Cardiac fibroblast (primary cell): ENCODE measurements at regions not wholly inside any gene's neighbourhood (a gene's known extent, or its start where the extent isn't known, plus 50 kb on each side); places are given as distances from the start of the nearest gene placed in this dataset.

ENCODE experiments used
- DNase-seq, 2 donors: peaks; one replicate each; pipeline versions ENCODE4 v3.0.0 to v3.0.0-alpha.2; 2010; ENCODE audit warnings: low read depth in 2 of 2
- H3K4me3 ChIP-seq, 2 donors: replicated peaks in 1 of 2; 1 replicate in 1 of 2; 2 replicates in 1 of 2; pipeline ENCODE4 v1.5.1; 2011; ENCODE audit warnings: low read depth in 2 of 2, low read length in 2 of 2, mild to moderate bottlenecking in 2 of 2, moderate library complexity in 1 of 2
- TF ChIP-seq, protein P1 (sequence below): IDR thresholded peaks from one replicate; pipeline ENCODE4 v1.5.1; 2011; ENCODE audit warnings: low read depth, mild to moderate bottlenecking, low read length, inconsistent platforms

DNA sequence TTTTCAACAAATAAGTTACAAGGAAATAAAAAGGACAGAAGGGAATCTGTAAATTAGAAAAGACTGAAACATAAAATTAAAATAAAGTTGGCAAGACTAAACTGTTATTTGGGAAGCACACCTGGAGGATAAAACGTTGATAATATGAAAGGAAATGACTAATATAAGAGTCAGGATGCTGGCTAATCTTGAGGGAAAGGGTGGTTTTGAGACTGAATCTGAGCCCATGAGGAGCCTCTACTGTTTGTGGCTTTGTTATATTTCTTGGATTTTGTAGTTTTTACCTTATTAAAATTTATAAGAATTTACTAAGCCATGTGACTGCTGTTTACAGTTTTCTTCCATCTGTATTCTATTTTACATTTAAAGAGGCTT, 718.0 kb upstream of the SPRY2 start:
- DNase-seq, result peak in 1 of 2 donors; percentile 31
- TF ChIP-seq, protein P1, sequence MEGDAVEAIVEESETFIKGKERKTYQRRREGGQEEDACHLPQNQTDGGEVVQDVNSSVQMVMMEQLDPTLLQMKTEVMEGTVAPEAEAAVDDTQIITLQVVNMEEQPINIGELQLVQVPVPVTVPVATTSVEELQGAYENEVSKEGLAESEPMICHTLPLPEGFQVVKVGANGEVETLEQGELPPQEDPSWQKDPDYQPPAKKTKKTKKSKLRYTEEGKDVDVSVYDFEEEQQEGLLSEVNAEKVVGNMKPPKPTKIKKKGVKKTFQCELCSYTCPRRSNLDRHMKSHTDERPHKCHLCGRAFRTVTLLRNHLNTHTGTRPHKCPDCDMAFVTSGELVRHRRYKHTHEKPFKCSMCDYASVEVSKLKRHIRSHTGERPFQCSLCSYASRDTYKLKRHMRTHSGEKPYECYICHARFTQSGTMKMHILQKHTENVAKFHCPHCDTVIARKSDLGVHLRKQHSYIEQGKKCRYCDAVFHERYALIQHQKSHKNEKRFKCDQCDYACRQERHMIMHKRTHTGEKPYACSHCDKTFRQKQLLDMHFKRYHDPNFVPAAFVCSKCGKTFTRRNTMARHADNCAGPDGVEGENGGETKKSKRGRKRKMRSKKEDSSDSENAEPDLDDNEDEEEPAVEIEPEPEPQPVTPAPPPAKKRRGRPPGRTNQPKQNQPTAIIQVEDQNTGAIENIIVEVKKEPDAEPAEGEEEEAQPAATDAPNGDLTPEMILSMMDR, result no peak
- no peak overlapping the region for H3K4me3 ChIP-seq

DNA sequence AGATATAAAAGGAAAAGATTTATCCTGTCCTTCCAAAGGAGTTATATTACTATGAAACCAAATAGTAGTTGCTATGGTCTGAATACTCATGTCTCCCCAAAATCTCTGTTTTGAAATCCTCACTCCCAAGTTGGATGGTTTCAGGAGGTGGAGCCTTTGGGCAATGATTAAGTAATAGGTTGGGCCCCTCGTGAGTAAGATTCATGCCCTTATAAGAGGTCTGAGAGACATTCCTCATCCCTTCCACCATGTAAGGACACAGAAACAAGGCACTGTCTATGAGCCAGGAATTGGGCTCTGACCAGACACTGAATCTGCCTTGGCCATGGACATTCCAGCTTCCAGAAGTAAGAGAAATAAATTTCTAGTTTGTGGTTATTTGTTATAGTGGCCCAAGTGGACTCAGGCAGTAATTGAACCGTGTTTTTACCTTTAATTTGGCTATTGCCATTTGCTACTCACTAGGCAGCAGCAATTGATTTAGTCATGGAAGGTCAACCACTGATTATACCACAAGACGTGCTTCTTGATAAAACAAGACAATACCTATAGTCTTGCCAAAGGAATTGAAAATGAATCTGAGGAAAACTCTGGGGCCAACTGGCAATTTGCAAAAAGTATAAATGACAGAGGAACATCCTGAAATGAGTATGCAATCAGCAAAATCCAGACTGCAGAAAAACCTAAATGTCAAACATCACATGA, 717.4 kb upstream of the SPRY2 start:
- no peak overlapping the region for H3K4me3 ChIP-seq
- peak in 1 of 2 donors; percentile 37 for DNase-seq

DNA sequence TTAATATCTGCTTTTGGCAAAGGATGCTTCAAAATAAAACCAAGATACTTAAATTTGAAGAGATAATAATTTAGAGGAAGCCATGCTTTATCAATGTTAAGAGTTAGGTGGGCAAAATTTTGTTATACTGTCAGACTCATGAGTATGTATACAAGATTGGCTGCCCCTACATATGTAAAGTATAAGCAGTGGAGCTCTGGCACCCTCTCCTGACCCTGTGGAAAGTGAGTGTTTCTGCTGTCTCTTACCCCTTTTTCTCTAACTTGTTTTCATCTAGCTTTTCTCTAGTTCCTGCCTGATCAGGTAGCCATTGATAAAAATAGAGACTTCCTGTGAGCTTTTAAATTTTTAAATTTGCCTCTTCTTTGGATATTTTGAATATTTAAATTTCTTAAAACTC, 710.9 kb upstream of the SPRY2 start:
- peak; percentile 17 to 18 for DNase-seq
- TF ChIP-seq, protein P1, result peak; percentile 31
- H3K4me3 ChIP-seq, result no peak overlapping the region

More for the DNA sequence above, 717.4 kb upstream of the SPRY2 start:
- TF ChIP-seq, protein P1, result no peak

DNA sequence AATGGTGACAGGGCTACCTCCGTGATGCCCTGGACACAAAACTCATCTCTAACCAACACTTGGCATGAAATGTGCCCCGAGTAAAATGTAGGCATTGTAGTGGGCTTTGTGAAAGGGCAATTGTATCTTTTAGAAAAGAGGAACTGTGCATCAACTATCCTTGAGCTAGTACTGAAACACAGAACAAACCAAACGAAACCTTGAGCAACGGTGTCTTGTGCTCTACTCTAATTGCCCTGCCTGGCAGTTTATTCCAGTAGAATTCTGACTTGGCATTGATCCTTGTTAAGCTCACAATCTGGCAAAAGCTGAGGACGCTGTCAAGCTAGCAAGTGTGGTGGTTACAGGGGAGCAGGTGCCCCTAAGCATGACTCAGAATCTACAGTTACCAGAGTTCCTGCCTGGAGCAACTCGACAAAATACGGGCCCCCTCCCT, 707.1 kb upstream of the SPRY2 start:
- DNase-seq, result no peak
- TF ChIP-seq, protein P1, result no peak
- H3K4me3 ChIP-seq, result no peak overlapping the region

DNA sequence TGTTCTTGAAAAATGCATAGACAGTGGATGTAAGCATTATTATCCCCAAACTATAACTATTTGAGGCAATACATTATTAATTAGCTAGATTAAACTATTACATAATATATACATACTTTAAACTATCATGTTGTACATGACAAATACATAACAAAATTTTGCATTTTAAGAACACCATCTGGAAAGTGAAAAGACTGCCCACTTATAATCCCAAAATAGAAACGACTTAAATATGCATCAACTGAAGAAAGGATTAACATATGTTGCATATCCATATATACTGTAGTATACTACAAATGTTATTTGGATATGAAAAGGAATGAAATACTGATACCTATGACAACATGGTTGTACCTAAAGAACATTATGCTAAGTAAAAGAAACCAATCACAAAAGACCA, 700.8 kb upstream of the SPRY2 start:
- TF ChIP-seq, protein P1, result no peak
- H3K4me3 ChIP-seq, result no peak overlapping the region
- no peak for DNase-seq

DNA sequence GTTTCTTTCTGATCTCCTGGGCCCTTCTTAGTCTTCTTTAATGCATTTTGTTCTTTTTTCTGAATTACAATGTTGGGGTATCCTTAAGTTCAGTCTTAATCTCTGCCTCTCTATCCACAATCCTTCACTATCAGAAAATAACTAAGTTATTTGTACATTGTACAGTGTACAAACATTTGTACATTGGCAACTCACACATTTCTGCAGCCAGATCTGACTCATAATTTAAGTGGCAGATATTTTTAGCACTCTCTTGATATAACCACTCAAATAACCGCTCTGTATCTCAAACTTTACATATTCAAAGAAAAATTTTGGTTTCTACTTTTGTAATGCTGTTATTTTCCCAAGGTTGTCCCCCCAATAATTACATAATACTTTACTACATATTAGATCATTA, 691.1 kb upstream of the SPRY2 start:
- TF ChIP-seq, protein P1, result no peak
- DNase-seq, result peak in 1 of 2 donors; percentile 4
- H3K4me3 ChIP-seq, result no peak overlapping the region

DNA sequence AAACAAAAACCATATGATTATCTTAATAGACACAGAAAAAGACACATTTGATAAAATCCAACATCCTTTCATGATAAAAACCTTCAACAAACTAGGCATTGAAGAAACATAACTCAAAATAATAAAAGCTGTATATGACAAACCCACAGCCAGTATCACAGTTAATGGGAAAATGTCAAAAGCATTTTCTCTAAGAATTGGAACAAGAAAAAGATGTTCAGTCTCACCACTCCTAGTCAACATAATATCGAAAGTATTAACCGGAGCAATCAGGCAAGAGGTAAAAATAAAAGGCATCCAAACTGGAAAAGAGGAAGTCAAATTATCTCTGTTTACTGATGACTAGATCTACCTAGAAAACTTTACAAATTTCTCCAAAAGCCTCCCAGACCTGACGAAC, 684.2 kb upstream of the SPRY2 start:
- TF ChIP-seq, protein P1, result no peak
- no peak for DNase-seq
- H3K4me3 ChIP-seq, result no peak overlapping the region
